Body of pancreas (tissue), 4 donors: ENCODE measurements at regions not wholly inside any gene's neighbourhood (a gene's known extent, or its start where the extent isn't known, plus 50 kb on each side); places are given as distances from the start of the nearest gene placed in this dataset.

Experiments
- ATAC-seq: fragments of 150-250 bp; one replicate; pipeline ENCODE4 v1.9.1; 2016
- DNase-seq, 4 donors: peaks; one replicate each; pipeline ENCODE4 v3.0.0-alpha.2; 2019
- H3K27ac ChIP-seq, 4 donors: fragments of 200-600 bp; sonication (generic); 1 replicate in 3 of 4; 2 replicates in 1 of 4; pipeline versions ENCODE4 v1.5.1 to v1.6.1; 2016 to 2019; ENCODE audit warnings: mild to moderate bottlenecking in 1 of 4, mixed read lengths in 1 of 4, moderate library complexity in 1 of 4
- H3K27me3 ChIP-seq, 2 donors: fragments of 200-600 bp; sonication (generic); one replicate each; pipeline ENCODE4 v1.6.0; 2016; ENCODE audit warnings: mild to moderate bottlenecking in 1 of 2
- H3K36me3 ChIP-seq, 2 donors: fragments of 200-600 bp; sonication (generic); replicated peaks in 1 of 2; 2 replicates each; pipeline ENCODE4 v1.5.1; 2016; ENCODE audit warnings: low read depth in 2 of 2; ENCODE audit not compliant: insufficient read depth in 1 of 2
- H3K4me1 ChIP-seq: fragments of 200-600 bp; sonication (generic); one replicate; pipeline ENCODE4 v1.6.0; 2016
- H3K4me3 ChIP-seq, 2 donors: fragments of 200-600 bp; sonication (generic); 1 replicate in 1 of 2; 2 replicates in 1 of 2; pipeline ENCODE4 v1.5.1; 2016 to 2019
- H3K9me3 ChIP-seq, 3 donors: fragments of 200-600 bp; sonication (generic); 1 replicate in 2 of 3; 2 replicates in 1 of 3; pipeline ENCODE4 v1.5.1; 2016
- POLR2A ChIP-seq, 3 donors: fragments of 450-650 bp; IDR thresholded peaks; one replicate each; pipeline ENCODE4 v1.6.1; 2016; ENCODE audit warnings: antibody characterized with exemption in 3 of 3, mild to moderate bottlenecking in 2 of 3
- WGBS, 2 donors: methylation state at CpG; one replicate each; pipeline ENCODE4 v1.1.5; 2017; 5-methylcytosine and 5-hydroxymethylcytosine counted together
- intact Hi-C: fragments of 100-400 bp; cut with DNase I; formaldehyde crosslinking; loops from one replicate; pipeline ENCODE4 v1.15.1; 2023
- TF ChIP-seq, protein P1 (sequence below), 7 experiments: fragments of 450-650 bp in 4 of 7; fragments of 200-600 bp in 3 of 7; sonication (generic) in 3 of 7; IDR thresholded peaks; one replicate each; pipeline ENCODE4 v1.5.1; 2016 to 2019; ENCODE audit warnings: antibody characterized with exemption in 7 of 7

DNA sequence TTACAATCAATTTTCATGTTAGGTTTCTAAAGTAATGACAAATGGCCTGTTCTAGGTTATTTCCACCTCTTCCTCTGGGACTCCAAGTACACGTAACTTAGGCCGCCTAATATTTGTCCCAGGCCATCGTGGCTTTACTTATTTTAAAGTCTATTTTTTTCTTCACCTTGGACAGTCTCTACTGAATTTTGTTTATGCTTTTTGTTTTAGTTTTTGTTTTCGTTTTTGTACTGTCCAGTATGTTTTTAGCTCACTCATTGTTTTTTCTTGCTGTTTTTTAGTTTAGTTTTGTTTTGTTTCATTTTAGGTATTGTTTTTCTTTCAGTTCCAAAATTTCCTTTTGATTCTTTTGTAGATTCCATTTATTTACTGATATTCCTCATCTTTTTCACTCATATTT, 187.7 kb upstream of the RNPC3 start:
- no peaks in the 10 kb centered on the region for H3K9me3 ChIP-seq
- H3K27me3 ChIP-seq, result no peaks in the 10 kb centered on the region
- no peak overlapping the region for H3K27ac ChIP-seq
- intact Hi-C loops, result no loop called here
- DNase-seq (no peak), ATAC-seq (no peak)
- WGBS, 2 donors, result 74 to 77% methylated on average over 4 of the region's 4 CpGs
- no peak overlapping the region for H3K4me3 ChIP-seq
- no peak for TF ChIP-seq POLR2A (IDR thresholded peaks at IDR 0.05)
- TF ChIP-seq, protein P1, sequence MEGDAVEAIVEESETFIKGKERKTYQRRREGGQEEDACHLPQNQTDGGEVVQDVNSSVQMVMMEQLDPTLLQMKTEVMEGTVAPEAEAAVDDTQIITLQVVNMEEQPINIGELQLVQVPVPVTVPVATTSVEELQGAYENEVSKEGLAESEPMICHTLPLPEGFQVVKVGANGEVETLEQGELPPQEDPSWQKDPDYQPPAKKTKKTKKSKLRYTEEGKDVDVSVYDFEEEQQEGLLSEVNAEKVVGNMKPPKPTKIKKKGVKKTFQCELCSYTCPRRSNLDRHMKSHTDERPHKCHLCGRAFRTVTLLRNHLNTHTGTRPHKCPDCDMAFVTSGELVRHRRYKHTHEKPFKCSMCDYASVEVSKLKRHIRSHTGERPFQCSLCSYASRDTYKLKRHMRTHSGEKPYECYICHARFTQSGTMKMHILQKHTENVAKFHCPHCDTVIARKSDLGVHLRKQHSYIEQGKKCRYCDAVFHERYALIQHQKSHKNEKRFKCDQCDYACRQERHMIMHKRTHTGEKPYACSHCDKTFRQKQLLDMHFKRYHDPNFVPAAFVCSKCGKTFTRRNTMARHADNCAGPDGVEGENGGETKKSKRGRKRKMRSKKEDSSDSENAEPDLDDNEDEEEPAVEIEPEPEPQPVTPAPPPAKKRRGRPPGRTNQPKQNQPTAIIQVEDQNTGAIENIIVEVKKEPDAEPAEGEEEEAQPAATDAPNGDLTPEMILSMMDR (IDR thresholded peaks at IDR 0.05), result no peak
- no peaks in the 10 kb centered on the region for H3K36me3 ChIP-seq
- no peaks in the 10 kb centered on the region for H3K4me1 ChIP-seq

DNA sequence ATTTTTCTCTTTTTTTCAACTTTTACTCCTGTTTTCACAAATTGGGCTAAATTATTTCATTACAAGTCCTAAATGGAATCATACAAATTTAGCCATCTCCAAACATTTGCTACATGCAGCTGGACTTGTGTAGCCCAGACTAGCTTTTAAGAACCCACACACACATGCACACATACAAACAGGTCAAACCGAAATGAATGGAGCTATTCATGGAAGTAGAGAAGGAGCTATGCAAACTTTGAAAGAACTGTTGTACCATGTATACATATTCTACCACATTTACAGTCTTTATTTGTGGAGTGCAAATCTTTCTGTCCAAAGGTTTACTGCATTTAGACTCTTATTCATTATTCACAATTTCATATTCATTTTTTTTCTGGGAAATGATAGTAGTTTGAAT, 189.1 kb upstream of the RNPC3 start:
- Histone ChIP-seq H3K4me1 (no peaks in the 10 kb centered on the region), H3K27me3 (no peaks in the 10 kb centered on the region), H3K36me3 (no peaks in the 10 kb centered on the region), H3K4me3 (no peak overlapping the region), H3K27ac (no peak overlapping the region), H3K9me3 (no peaks in the 10 kb centered on the region)
- intact Hi-C loops, result no loop called here
- TF ChIP-seq, protein P1 (IDR thresholded peaks at IDR 0.05), result no peak
- TF ChIP-seq POLR2A (IDR thresholded peaks at IDR 0.05), result no peak
- no peak for ATAC-seq
- WGBS, 2 donors, result 24 to 42% methylated on average over 1 of the region's 1 CpG
- DNase-seq, result no peak

DNA sequence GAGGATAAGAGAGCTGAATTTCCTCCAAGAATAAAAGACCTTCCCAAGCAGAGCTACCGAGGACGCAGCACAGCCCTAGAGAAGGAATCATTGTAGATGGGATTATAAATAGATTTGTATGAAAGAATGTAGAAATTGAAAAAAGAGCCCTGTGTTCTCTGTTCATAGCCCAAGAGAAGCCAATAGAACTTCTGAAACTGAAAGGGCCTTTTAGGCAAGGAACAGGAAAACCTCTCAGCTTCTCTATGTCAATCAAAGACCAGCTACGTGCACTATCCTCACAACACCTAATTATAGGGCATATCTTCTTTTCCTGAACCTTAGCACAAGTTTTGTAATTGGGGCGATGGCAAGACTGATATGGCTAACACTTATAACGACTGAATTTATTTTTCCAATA, 192.4 kb upstream of the RNPC3 start:
- Histone ChIP-seq H3K4me3 (no peak overlapping the region), H3K36me3 (no peaks in the 10 kb centered on the region), H3K27me3 (no peaks in the 10 kb centered on the region), H3K9me3 (no peaks in the 10 kb centered on the region), H3K27ac (no peak overlapping the region), H3K4me1 (no peaks in the 10 kb centered on the region)
- intact Hi-C loops, result no loop called here
- DNase-seq (no peak), ATAC-seq (no peak)
- TF ChIP-seq POLR2A (IDR thresholded peaks at IDR 0.05), result no peak
- TF ChIP-seq, protein P1 (IDR thresholded peaks at IDR 0.05), result no peak
- WGBS, 2 donors, result 62 to 66% methylated on average over 5 of the region's 5 CpGs

DNA sequence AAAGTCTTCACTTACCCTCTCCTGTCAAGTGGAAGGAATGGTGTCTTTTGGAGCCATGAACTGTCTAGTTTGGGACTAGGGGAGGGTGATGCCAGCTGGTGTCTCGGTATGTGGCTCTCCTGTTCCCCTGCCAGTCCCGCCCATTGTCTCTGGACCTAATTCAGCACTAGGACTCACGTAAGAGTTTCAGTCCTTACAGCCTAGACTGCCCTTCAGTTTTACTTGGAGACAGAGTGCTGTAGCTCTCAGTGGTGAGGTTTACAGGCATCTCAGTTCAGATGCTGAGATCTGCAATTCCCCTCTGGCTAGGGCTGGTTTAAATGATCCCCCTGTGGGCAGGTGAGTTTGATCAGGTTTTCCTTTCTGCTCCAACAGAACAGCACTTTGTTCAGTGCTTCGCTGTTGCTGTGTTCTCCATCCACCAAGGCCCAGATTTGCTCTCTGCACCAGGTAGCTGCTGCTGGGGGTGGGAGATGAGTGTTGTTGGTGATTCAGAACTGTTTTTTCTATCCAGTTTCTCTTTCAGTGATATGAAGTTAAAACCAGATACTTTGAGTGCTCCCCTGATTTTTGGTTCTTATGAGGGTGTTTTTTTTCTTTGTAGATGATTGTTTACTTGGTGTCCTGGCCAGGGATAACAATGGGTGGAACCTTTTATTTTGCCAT, 198.3 kb upstream of the RNPC3 start:
- H3K36me3 ChIP-seq, result no peaks in the 10 kb centered on the region
- WGBS, 2 donors, result 80 to 83% methylated on average over 4 of the region's 4 CpGs
- H3K9me3 ChIP-seq, result no peaks in the 10 kb centered on the region
- H3K4me3 ChIP-seq, result no peak overlapping the region
- no peaks in the 10 kb centered on the region for H3K4me1 ChIP-seq
- intact Hi-C loops, result no loop called here
- TF ChIP-seq POLR2A (IDR thresholded peaks at IDR 0.05), result no peak
- TF ChIP-seq, protein P1 (IDR thresholded peaks at IDR 0.05), result no peak
- no peak for DNase-seq
- H3K27ac ChIP-seq, result no peak overlapping the region
- no peaks in the 10 kb centered on the region for H3K27me3 ChIP-seq
- no peak for ATAC-seq

DNA sequence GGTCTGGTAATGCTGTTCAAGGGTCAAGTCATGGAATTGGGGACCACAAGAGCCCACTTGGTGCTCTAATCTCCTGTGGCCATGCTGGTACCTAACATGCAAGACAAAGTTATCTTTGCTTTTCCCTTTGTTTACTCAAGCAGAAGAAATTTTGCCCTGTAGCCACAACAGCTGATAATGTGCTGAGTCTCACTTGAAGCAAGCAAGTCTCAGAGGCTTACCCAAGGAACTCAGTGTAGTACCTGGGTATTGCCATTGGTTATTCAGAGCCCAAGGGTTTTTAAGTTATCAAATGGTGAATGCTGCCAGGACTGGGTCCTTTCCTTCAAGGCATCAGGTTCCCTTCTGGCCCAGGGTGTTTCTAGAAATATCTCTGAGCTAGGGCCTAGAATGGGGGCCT, 198.9 kb upstream of the RNPC3 start:
- no peaks in the 10 kb centered on the region for H3K4me1 ChIP-seq
- H3K27ac ChIP-seq, result no peak overlapping the region
- no peaks in the 10 kb centered on the region for H3K9me3 ChIP-seq
- TF ChIP-seq, protein P1 (IDR thresholded peaks at IDR 0.05), result no peak
- TF ChIP-seq POLR2A (IDR thresholded peaks at IDR 0.05), result no peak
- DNase-seq (no peak), ATAC-seq (no peak)
- H3K27me3 ChIP-seq, result no peaks in the 10 kb centered on the region
- H3K4me3 ChIP-seq, result no peak overlapping the region
- intact Hi-C loops, result no loop called here
- no peaks in the 10 kb centered on the region for H3K36me3 ChIP-seq
